SK-N-SH treated with all-trans-retinoic acid at 6 μM for 48 hours (cell line): ENCODE measurements at regions not wholly inside any gene's neighbourhood (a gene's known extent, or its start where the extent isn't known, plus 50 kb on each side); places are given as distances from the start of the nearest gene placed in this dataset.
A peak's percentile ranks its signal among the peaks of the same experiment; 100 is the strongest.

ENCODE experiments used
- ATAC-seq: fragments of 200-7000 bp; cut with Tn5 transposase; 3 replicates; pipeline ENCODE4 v1.9.1; 2020; ENCODE audit warnings: mild to moderate bottlenecking, moderate library complexity
- ARNTL ChIP-seq: fragments of 450-650 bp; formaldehyde crosslinking; IDR thresholded peaks from 2 replicates; pipeline ENCODE4 v1.5.0; 2020; ENCODE audit warnings: low read depth, mild to moderate bottlenecking, moderate library complexity, borderline replicate concordance
- BACH2 ChIP-seq: fragments of 250-450 bp; sonication (Bioruptor Pico); IDR thresholded peaks from 2 replicates; pipeline ENCODE4 v1.9.0; 2021; ENCODE audit warnings: mild to moderate bottlenecking, borderline replicate concordance
- CSDC2 ChIP-seq: fragments of 250-450 bp; sonication (Bioruptor Pico); IDR thresholded peaks from 2 replicates; pipeline ENCODE4 v1.5.0; 2020; ENCODE audit warnings: mild to moderate bottlenecking, moderate library complexity
- ESRRG ChIP-seq: fragments of 250-450 bp; sonication (Bioruptor Pico); IDR thresholded peaks from 2 replicates; pipeline ENCODE4 v1.6.1; 2021; ENCODE audit warnings: mild to moderate bottlenecking
- ISL1 ChIP-seq: fragments of 250-450 bp; sonication (Bioruptor Pico); IDR thresholded peaks from 2 replicates; pipeline ENCODE4 v2.1.2; 2022; ENCODE audit warnings: mild to moderate bottlenecking, moderate library complexity
- OSR1 ChIP-seq: fragments of 250-450 bp; sonication (Bioruptor Pico); IDR thresholded peaks from 2 replicates; pipeline ENCODE4 v1.8.0; 2022; ENCODE audit warnings: moderate library complexity, mild to moderate bottlenecking, inconsistent platforms
- PPARA ChIP-seq: fragments of 250-450 bp; sonication (Bioruptor Pico); IDR thresholded peaks from 2 replicates; pipeline ENCODE4 v1.5.0; 2020; ENCODE audit warnings: mild to moderate bottlenecking, borderline replicate concordance
- RARB ChIP-seq: fragments of 250-450 bp; sonication (Bioruptor Pico); IDR thresholded peaks from 2 replicates; pipeline ENCODE4 v1.8.0; 2021; ENCODE audit warnings: mild to moderate bottlenecking, moderate library complexity
- SNAI2 ChIP-seq: fragments of 250-450 bp; sonication (Bioruptor Pico); IDR thresholded peaks from 2 replicates; pipeline ENCODE4 v1.5.0; 2020; ENCODE audit warnings: mild to moderate bottlenecking, moderate library complexity
- TCF4 ChIP-seq: fragments of 250-450 bp; sonication (Bioruptor Pico); IDR thresholded peaks from 2 replicates; pipeline ENCODE4 v1.8.0; 2021; ENCODE audit warnings: mild to moderate bottlenecking, moderate library complexity, borderline replicate concordance
- TOX ChIP-seq: fragments of 250-450 bp; sonication (Bioruptor Pico); IDR thresholded peaks from 2 replicates; pipeline ENCODE4 v1.8.0; 2021; ENCODE audit warnings: mild to moderate bottlenecking, moderate library complexity, borderline replicate concordance
- ZC3H10 ChIP-seq: fragments of 250-450 bp; sonication (Bioruptor Pico); IDR thresholded peaks from 2 replicates; pipeline ENCODE4 v1.5.1; 2021; ENCODE audit warnings: mild to moderate bottlenecking, moderate library complexity
- ZFP3 ChIP-seq: fragments of 250-450 bp; sonication (Bioruptor Pico); IDR thresholded peaks from 2 replicates; pipeline ENCODE4 v1.5.0; 2020; ENCODE audit warnings: mild to moderate bottlenecking, moderate library complexity
- ZFP30 ChIP-seq: fragments of 450-650 bp; formaldehyde crosslinking; IDR thresholded peaks from 2 replicates; pipeline ENCODE4 v1.5.0; 2022; ENCODE audit warnings: mild to moderate bottlenecking, moderate library complexity
- ZNF565 ChIP-seq: fragments of 450-650 bp; formaldehyde crosslinking; conservative IDR thresholded peaks from 2 replicates; pipeline ENCODE4 v1.5.0; 2020; ENCODE audit warnings: low read depth, mild to moderate bottlenecking, moderate library complexity
- ZNF70 ChIP-seq: fragments of 450-650 bp; formaldehyde crosslinking; IDR thresholded peaks from 2 replicates; pipeline ENCODE4 v1.5.0; 2020; ENCODE audit warnings: mild to moderate bottlenecking, moderate library complexity
- ZNF8 ChIP-seq: fragments of 450-650 bp; formaldehyde crosslinking; IDR thresholded peaks from 2 replicates; pipeline ENCODE4 v1.5.0; 2020; ENCODE audit warnings: mild to moderate bottlenecking, moderate library complexity
- TF ChIP-seq, protein P1 (sequence below): fragments of 250-450 bp; sonication (Bioruptor Pico); IDR thresholded peaks from 2 replicates; pipeline ENCODE4 v1.5.1; 2021; ENCODE audit warnings: mild to moderate bottlenecking, moderate library complexity
- TF ChIP-seq, protein P2 (sequence below): fragments of 250-450 bp; sonication (Bioruptor Pico); IDR thresholded peaks from 2 replicates; pipeline ENCODE4 v1.8.0; 2021; ENCODE audit warnings: low read depth, mild to moderate bottlenecking, moderate library complexity, borderline replicate concordance
- TF ChIP-seq, protein P3 (sequence below): fragments of 250-450 bp; sonication (Bioruptor Pico); IDR thresholded peaks from 2 replicates; pipeline ENCODE4 v1.5.0; 2020; ENCODE audit warnings: mild to moderate bottlenecking, moderate library complexity
- TF ChIP-seq, protein P4 (sequence below): fragments of 250-450 bp; sonication (Bioruptor Pico); IDR thresholded peaks from 2 replicates; pipeline ENCODE4 v1.8.0; 2020; ENCODE audit warnings: mild to moderate bottlenecking, moderate library complexity, borderline replicate concordance

DNA sequence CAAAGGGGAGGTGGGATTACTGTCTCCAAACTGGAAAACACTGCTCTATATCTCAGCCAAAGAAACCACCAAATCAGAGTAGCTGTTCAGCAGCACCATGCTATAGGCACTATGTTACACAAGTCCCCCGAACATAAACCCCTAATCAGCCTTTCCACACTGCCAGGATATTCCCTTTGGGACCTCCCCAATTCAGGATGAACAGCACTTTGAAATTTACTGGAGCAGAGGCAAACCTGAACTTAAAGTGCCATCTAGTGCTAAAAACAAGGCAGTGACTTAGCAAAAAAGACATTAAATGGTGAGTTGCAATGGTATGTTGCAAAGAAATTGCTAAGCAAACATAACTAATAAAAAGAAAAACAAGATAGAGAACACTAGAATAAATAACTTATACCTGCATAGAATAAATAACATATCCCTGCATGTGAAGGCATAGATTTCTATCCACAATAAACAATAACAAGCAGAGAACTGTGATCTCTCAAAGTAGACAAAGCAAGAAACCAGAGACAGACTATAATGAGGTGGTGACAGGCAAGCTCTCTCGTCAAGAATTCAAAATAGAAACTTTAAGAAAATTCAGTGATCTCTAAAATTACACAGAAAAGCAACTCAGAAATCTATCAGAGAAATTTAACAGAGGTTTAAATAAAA is 584.4 kb upstream of the ACO1 start:
- TF ChIP-seq TOX (CRISPR knock-in tag) (no peak), ARNTL (CRISPR knock-in tag) (no peak), ESRRG (CRISPR knock-in tag) (no peak), BACH2 (CRISPR knock-in tag) (no peak), ISL1 (CRISPR knock-in tag) (no peak), ZNF565 (CRISPR knock-in tag) (no peak), OSR1 (CRISPR knock-in tag) (no peak), SNAI2 (CRISPR knock-in tag) (no peak), TCF4 (no peak), ZFP30 (no peak)
- TF ChIP-seq, protein P1, sequence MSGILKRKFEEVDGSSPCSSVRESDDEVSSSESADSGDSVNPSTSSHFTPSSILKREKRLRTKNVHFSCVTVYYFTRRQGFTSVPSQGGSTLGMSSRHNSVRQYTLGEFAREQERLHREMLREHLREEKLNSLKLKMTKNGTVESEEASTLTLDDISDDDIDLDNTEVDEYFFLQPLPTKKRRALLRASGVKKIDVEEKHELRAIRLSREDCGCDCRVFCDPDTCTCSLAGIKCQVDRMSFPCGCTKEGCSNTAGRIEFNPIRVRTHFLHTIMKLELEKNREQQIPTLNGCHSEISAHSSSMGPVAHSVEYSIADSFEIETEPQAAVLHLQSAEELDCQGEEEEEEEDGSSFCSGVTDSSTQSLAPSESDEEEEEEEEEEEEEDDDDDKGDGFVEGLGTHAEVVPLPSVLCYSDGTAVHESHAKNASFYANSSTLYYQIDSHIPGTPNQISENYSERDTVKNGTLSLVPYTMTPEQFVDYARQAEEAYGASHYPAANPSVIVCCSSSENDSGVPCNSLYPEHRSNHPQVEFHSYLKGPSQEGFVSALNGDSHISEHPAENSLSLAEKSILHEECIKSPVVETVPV (CRISPR knock-in tag): no peak
- TF ChIP-seq, all 23 proteins: peak for 0
- peak; percentile 39; the same call in 1 of the 3 replicates for ATAC-seq

DNA sequence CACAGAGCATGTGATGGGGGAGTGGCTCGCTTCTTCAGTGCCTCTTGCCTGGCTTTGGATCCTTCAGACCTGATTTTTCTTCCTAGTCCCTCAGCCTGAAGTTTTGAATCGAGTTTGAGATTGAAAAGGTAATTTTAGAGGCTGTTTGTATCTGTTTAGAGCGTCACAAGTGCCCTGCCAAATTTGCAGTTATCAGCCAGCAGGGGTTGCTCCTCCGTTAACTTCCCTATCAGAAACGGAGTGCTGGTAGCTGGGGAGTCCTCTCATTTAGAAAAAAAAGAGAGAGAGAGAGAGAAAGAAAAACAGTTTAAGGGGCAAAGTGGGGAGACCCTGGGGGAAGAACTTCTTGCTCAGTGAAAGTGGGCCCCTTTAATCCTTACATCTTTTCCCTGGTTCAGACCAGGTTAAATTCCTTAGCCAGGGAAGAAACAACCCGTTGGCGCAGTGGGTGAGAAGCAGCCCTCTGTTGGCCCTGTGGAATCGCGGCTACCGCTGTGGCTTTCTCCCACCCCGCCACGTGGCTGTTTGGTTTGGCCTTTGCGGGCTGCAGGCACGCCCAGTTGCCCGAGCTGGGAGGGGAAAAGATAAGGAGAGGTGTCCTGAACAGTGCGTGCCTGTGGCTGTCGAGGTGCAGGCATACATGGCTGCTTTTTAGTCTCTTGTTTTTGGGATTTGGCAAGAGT is 576.7 kb upstream of the ACO1 start:
- ATAC-seq: no peak
- TF ChIP-seq, protein P2, sequence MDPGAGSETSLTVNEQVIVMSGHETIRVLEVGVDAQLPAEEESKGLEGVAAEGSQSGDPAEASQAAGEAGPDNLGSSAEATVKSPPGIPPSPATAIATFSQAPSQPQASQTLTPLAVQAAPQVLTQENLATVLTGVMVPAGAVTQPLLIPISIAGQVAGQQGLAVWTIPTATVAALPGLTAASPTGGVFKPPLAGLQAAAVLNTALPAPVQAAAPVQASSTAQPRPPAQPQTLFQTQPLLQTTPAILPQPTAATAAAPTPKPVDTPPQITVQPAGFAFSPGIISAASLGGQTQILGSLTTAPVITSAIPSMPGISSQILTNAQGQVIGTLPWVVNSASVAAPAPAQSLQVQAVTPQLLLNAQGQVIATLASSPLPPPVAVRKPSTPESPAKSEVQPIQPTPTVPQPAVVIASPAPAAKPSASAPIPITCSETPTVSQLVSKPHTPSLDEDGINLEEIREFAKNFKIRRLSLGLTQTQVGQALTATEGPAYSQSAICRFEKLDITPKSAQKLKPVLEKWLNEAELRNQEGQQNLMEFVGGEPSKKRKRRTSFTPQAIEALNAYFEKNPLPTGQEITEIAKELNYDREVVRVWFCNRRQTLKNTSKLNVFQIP (CRISPR knock-in tag): no peak
- TF ChIP-seq, protein P3, sequence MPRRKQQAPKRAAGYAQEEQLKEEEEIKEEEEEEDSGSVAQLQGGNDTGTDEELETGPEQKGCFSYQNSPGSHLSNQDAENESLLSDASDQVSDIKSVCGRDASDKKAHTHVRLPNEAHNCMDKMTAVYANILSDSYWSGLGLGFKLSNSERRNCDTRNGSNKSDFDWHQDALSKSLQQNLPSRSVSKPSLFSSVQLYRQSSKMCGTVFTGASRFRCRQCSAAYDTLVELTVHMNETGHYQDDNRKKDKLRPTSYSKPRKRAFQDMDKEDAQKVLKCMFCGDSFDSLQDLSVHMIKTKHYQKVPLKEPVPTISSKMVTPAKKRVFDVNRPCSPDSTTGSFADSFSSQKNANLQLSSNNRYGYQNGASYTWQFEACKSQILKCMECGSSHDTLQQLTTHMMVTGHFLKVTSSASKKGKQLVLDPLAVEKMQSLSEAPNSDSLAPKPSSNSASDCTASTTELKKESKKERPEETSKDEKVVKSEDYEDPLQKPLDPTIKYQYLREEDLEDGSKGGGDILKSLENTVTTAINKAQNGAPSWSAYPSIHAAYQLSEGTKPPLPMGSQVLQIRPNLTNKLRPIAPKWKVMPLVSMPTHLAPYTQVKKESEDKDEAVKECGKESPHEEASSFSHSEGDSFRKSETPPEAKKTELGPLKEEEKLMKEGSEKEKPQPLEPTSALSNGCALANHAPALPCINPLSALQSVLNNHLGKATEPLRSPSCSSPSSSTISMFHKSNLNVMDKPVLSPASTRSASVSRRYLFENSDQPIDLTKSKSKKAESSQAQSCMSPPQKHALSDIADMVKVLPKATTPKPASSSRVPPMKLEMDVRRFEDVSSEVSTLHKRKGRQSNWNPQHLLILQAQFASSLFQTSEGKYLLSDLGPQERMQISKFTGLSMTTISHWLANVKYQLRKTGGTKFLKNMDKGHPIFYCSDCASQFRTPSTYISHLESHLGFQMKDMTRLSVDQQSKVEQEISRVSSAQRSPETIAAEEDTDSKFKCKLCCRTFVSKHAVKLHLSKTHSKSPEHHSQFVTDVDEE (CRISPR knock-in tag): no peak
- no peak for TF ChIP-seq ESRRG (CRISPR knock-in tag)
- TF ChIP-seq ZFP3 (CRISPR knock-in tag): no peak
- TF ChIP-seq ZFP30: no peak
- no peak for TF ChIP-seq ZNF565 (CRISPR knock-in tag)
- no peak for TF ChIP-seq ZNF8 (CRISPR knock-in tag)
- no peak for TF ChIP-seq ARNTL (CRISPR knock-in tag)
- TF ChIP-seq, protein P1 (CRISPR knock-in tag): no peak
- TF ChIP-seq ZNF70 (CRISPR knock-in tag): no peak
- no peak for TF ChIP-seq SNAI2 (CRISPR knock-in tag)
- TF ChIP-seq TCF4: no peak
- TF ChIP-seq PPARA (CRISPR knock-in tag): no peak
- TF ChIP-seq CSDC2 (CRISPR knock-in tag): no peak
- TF ChIP-seq OSR1 (CRISPR knock-in tag): no peak

DNA sequence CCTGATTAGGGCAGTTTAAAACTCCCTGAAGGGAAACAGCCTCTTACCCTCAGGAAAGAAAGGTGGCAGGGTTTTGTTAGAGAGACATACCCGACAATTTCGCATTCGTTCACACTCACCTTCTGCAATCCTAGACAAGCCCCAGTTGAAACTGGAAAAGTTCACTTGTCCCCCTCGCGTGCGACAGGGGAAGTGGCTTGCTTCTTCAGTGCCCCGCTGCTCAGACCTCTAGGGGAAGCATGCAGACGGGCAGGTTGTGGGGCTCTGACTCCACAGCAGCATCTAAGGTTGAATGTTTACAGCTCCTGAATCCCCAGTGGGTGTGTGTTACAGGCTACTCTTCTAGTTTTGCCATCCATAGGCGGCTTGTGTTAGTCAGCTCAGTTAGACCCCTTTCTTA is 575.7 kb upstream of the ACO1 start:
- ATAC-seq: no peak
- no peak for TF ChIP-seq ZC3H10 (CRISPR knock-in tag)
- no peak for TF ChIP-seq BACH2 (CRISPR knock-in tag)
- no peak for TF ChIP-seq ARNTL (CRISPR knock-in tag)
- no peak for TF ChIP-seq TOX (CRISPR knock-in tag)
- TF ChIP-seq, protein P4, sequence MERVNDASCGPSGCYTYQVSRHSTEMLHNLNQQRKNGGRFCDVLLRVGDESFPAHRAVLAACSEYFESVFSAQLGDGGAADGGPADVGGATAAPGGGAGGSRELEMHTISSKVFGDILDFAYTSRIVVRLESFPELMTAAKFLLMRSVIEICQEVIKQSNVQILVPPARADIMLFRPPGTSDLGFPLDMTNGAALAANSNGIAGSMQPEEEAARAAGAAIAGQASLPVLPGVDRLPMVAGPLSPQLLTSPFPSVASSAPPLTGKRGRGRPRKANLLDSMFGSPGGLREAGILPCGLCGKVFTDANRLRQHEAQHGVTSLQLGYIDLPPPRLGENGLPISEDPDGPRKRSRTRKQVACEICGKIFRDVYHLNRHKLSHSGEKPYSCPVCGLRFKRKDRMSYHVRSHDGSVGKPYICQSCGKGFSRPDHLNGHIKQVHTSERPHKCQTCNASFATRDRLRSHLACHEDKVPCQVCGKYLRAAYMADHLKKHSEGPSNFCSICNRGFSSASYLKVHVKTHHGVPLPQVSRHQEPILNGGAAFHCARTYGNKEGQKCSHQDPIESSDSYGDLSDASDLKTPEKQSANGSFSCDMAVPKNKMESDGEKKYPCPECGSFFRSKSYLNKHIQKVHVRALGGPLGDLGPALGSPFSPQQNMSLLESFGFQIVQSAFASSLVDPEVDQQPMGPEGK: no peak
- no peak for TF ChIP-seq OSR1 (CRISPR knock-in tag)
- no peak for TF ChIP-seq ISL1 (CRISPR knock-in tag)
- no peak for TF ChIP-seq RARB (CRISPR knock-in tag)
- TF ChIP-seq ZFP30: no peak
